Neural cell (in vitro differentiated cells): ENCODE measurements at regions not wholly inside any gene's neighbourhood (a gene's known extent, or its start where the extent isn't known, plus 50 kb on each side); places are given as distances from the start of the nearest gene placed in this dataset.

Source experiments
- H2AFZ ChIP-seq: fragments of 200-600, 300-800 bp; sonication (generic), shearing (Covaris generic); 2 replicates; pipeline ENCODE4 v1.6.0; 2014; ENCODE audit warnings: low read depth, mild to moderate bottlenecking, antibody characterized with exemption, low read length, moderate library complexity
- H3F3A ChIP-seq: fragments of 200-600 bp; shearing (Covaris generic); 2 replicates; pipeline ENCODE4 v1.6.1; 2016; ENCODE audit warnings: mild to moderate bottlenecking, moderate library complexity, mixed read lengths, antibody characterized with exemption, low read length; ENCODE audit not compliant: insufficient read depth, poor library complexity, severe bottlenecking
- H3K27ac ChIP-seq: fragments of 200-600, 300-800 bp; sonication (generic), shearing (Covaris generic); 2 replicates; pipeline ENCODE4 v1.5.1; 2014; ENCODE audit warnings: mild to moderate bottlenecking, low read length, moderate library complexity
- H3K27me3 ChIP-seq: fragments of 300-800, 200-600 bp; sonication (generic), shearing (Covaris generic); 2 replicates; pipeline ENCODE4 v1.6.0; 2014; ENCODE audit warnings: mild to moderate bottlenecking, low read depth, low read length, moderate library complexity; ENCODE audit not compliant: insufficient read depth
- H3K36me3 ChIP-seq: fragments of 300-800, 200-600 bp; sonication (generic), shearing (Covaris generic); 2 replicates; pipeline ENCODE4 v1.5.1; 2014; ENCODE audit warnings: mild to moderate bottlenecking, antibody characterized with exemption, low read length, moderate library complexity; ENCODE audit not compliant: insufficient read depth
- H3K4me2 ChIP-seq: fragments of 300-800, 200-600 bp; sonication (generic), shearing (Covaris generic); 2 replicates; pipeline ENCODE4 v1.6.0; 2014; ENCODE audit warnings: mild to moderate bottlenecking, low read length
- H3K4me3 ChIP-seq: fragments of 300-800, 200-600 bp; sonication (generic), shearing (Covaris generic); 2 replicates; pipeline ENCODE4 v1.5.1; 2014; ENCODE audit warnings: mild to moderate bottlenecking, low read length, moderate library complexity
- H3K79me2 ChIP-seq: fragments of 200-600 bp; shearing (Covaris generic); replicated peaks from 2 replicates; pipeline ENCODE4 v1.6.0; 2014; ENCODE audit warnings: mild to moderate bottlenecking, low read length, moderate library complexity; ENCODE audit not compliant: insufficient read depth
- H3K9ac ChIP-seq: fragments of 300-800, 200-600 bp; sonication (generic), shearing (Covaris generic); 2 replicates; pipeline ENCODE4 v1.6.1; 2016; ENCODE audit warnings: mild to moderate bottlenecking, low read length, mixed read lengths
- H3K9me2 ChIP-seq: fragments of 200-600 bp; shearing (Covaris generic); 2 replicates; pipeline ENCODE4 v1.6.1; 2016; ENCODE audit warnings: mild to moderate bottlenecking, low read length, mixed read lengths; ENCODE audit not compliant: insufficient read depth
- H3K9me3 ChIP-seq: fragments of 200-600, 300-800 bp; sonication (generic), shearing (Covaris generic); 2 replicates; pipeline ENCODE4 v1.6.1; 2016; ENCODE audit warnings: mild to moderate bottlenecking, mixed run types, low read length, moderate library complexity, mixed read lengths
- H4K20me1 ChIP-seq: fragments of 200-600 bp; shearing (Covaris generic); 2 replicates; pipeline ENCODE4 v1.6.1; 2016; ENCODE audit warnings: mild to moderate bottlenecking, mixed run types; ENCODE audit not compliant: insufficient read depth
- CTCF ChIP-seq: fragments of 450-650 bp; IDR thresholded peaks from 2 replicates; pipeline ENCODE4 v1.5.1; 2014; ENCODE audit warnings: antibody characterized with exemption, mild to moderate bottlenecking, moderate library complexity; ENCODE audit not compliant: poor library complexity, severe bottlenecking
- EP300 ChIP-seq: fragments of 450-650 bp; conservative IDR thresholded peaks from 2 replicates; pipeline ENCODE4 v1.6.1; 2014; ENCODE audit warnings: antibody characterized with exemption, mild to moderate bottlenecking, moderate library complexity; ENCODE audit not compliant: poor library complexity, severe bottlenecking
- EZH2 ChIP-seq: fragments of 200-600, 300-800 bp; shearing (Covaris generic), sonication (generic); IDR thresholded peaks from 2 replicates; pipeline ENCODE4 v1.6.1; 2014; ENCODE audit warnings: antibody characterized with exemption, low read length, borderline replicate concordance, mild to moderate bottlenecking; ENCODE audit not compliant: insufficient read depth, poor library complexity, severe bottlenecking
- MXI1 ChIP-seq: fragments of 450-650 bp; conservative IDR thresholded peaks from 2 replicates; pipeline ENCODE4 v1.6.1; 2014; ENCODE audit warnings: antibody characterized with exemption, mild to moderate bottlenecking; ENCODE audit not compliant: poor library complexity, severe bottlenecking
- POLR2AphosphoS5 ChIP-seq: IDR thresholded peaks from 2 replicates; pipeline ENCODE4 v1.6.1; 2012
- RAD21 ChIP-seq: fragments of 450-650 bp; conservative IDR thresholded peaks from 2 replicates; pipeline ENCODE4 v1.6.1; 2014; ENCODE audit warnings: antibody characterized with exemption, mild to moderate bottlenecking, moderate library complexity
- REST ChIP-seq: IDR thresholded peaks from 2 replicates; pipeline ENCODE4 v1.6.1; 2012; ENCODE audit warnings: borderline replicate concordance
- SMC3 ChIP-seq: fragments of 450-650 bp; conservative IDR thresholded peaks from 2 replicates; pipeline ENCODE4 v1.6.1; 2014; ENCODE audit warnings: antibody characterized with exemption, mild to moderate bottlenecking, moderate library complexity; ENCODE audit not compliant: poor library complexity
- TAF1 ChIP-seq: IDR thresholded peaks from 2 replicates; pipeline ENCODE4 v1.6.1; 2012; ENCODE audit warnings: low read depth

- H3K36me3 ChIP-seq, result no peaks in the 10 kb centered on the region
These were observed 308.9 kb downstream of the ALDH8A1 start for GRCh38 chr6:134640975-134641429.

GRCh38 chr6:134640229-134640628 lies 309.7 kb downstream of the ALDH8A1 start:
- no peak overlapping the region for H2AFZ ChIP-seq
- no peaks in the 10 kb centered on the region for H3K36me3 ChIP-seq
- H3K9ac ChIP-seq, result no peak overlapping the region
- no peak overlapping the region for H3K4me2 ChIP-seq
- H3K9me2 ChIP-seq, result no peaks in the 10 kb centered on the region
- H3K79me2 ChIP-seq, result no peaks in the 10 kb centered on the region
- no peak for TF ChIP-seq SMC3
- TF ChIP-seq RAD21, result no peak
- no peak for TF ChIP-seq POLR2AphosphoS5
- TF ChIP-seq EP300, result no peak
- TF ChIP-seq CTCF, result no peak
- TF ChIP-seq REST, result no peak
- no peaks in the 10 kb centered on the region for H3F3A ChIP-seq
- H3K4me3 ChIP-seq, result no peak overlapping the region
- no peaks in the 10 kb centered on the region for H3K27me3 ChIP-seq
- H3K27ac ChIP-seq, result no peak overlapping the region
- H3K9me3 ChIP-seq, result no peaks in the 10 kb centered on the region
- no peaks in the 10 kb centered on the region for H4K20me1 ChIP-seq

More at GRCh38 chr6:134640975-134641429, 308.9 kb downstream of the ALDH8A1 start:
- H3K27ac ChIP-seq, result no peak overlapping the region
- no peaks in the 10 kb centered on the region for H3K9me2 ChIP-seq
- H3F3A ChIP-seq, result no peaks in the 10 kb centered on the region
- no peaks in the 10 kb centered on the region for H3K27me3 ChIP-seq
- no peaks in the 10 kb centered on the region for H4K20me1 ChIP-seq
- H3K9me3 ChIP-seq, result no peaks in the 10 kb centered on the region
- TF ChIP-seq EP300, result no peak
- no peak for TF ChIP-seq TAF1
- peak; percentile 80 for TF ChIP-seq RAD21
- no peak for TF ChIP-seq POLR2AphosphoS5
- no peak for TF ChIP-seq MXI1
- TF ChIP-seq EZH2, result no peak
- TF ChIP-seq CTCF, result peak; percentile 82
- peak; percentile 91 for TF ChIP-seq SMC3
- no peak for TF ChIP-seq REST
- H3K4me3 ChIP-seq, result no peak overlapping the region
- no peak overlapping the region for H3K9ac ChIP-seq
- no peak overlapping the region for H3K4me2 ChIP-seq
- H3K79me2 ChIP-seq, result no peaks in the 10 kb centered on the region
- no peak overlapping the region for H2AFZ ChIP-seq
